ENCODE measurements at regions not wholly inside any gene's neighbourhood (a gene's known extent, or its start where the extent isn't known, plus 50 kb on each side); places are given as distances from the start of the nearest gene placed in this dataset.

DNA sequence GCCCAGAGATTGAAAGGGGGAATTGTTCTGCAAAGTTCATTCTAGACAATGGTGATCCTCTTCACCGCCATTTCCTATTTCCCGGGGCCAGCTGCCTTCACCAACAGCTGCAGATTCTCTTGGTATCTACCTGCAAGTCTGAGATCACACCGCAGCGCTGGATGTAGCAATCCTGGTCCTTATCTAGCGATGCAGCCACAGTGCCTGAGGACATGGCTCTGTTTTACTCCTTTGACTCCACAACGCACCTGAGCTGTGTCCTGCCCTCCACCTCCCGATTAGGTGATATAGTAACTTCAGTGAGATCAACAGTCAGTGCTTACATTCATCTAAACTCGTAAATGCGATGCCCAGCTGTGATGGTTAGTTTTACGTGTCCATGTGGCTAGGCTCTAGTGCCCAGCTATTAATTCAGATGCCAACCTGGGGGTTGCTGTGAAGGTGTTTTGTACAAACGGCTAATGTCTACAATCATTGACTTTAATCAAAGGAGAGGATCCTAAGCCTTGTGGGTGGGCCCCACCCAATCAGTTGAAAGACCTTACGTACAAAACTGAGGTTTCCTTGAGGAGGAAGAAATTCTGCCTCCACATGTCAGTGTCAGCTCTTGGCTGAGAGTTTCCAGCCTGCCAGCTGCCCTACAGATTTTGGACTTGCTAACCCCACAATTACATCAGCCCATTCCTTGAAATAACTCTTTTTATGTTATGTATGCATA lies 189.8 kb downstream of the SH3BP4 start:
- DNase-seq (ENCODE audit: low read depth): no peak

DNA sequence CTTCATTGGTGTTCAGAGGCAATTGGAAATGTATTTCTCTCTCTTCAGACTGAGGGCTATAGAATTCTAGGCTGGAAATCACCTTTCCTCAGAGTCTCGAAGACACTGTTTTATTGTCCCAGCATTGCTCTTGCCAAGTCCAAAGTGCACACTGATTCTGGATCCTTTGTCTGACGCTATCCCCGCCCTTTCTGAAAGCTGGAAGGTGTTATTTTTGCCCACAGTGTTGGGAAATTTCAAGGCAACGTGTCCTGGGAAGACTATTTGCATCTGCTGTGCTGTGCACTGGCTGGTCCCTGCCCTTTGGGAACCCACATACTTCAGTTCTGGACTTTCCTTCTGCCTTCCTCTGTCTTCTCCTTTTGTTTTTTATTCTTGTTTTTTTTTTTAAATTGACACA lies 190.8 kb downstream of the SH3BP4 start:
- DNase-seq (ENCODE audit: low read depth): no peak

DNA sequence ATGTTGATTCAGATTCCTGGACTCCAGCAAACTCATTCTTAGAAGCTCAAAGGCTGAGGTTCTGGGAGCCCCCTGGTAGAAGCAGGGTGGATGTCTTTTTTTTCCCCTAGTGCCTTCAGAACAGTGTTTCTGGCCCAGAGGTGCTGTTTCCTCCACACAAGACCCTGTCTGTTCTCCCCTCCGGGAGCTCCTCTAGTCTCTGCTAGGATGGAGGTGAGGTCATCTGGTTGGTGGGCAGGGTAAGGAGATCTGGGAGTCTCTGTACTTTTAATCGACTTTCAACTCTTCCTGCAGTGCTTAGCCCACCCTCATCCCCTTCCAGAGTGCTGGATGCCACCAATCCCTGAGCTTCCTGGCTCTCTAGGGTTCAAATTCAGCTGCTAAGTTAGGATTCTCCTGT lies 192.0 kb downstream of the SH3BP4 start:
- no peak for DNase-seq (ENCODE audit: low read depth)

DNA sequence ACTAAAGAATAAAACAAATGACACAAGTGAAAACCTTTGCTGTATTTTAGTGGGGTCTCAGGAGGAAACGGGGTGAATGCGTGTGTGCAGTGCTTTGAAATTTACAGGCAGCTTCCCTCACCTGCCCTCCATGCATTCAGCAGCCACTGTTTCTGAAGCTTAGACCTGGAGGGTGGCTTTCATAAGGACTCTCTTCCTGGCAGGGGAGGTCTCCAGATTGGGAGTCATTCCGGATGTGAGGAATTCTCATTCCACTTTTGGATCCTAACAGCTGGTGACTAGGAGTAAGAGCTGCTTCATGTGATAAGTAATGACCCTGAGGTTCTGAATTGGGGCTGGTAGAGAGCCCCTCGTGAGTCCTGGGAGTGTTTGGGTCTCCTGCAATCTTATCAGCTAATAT lies 192.5 kb downstream of the SH3BP4 start:
- no peak for DNase-seq (ENCODE audit: low read depth)

DNA sequence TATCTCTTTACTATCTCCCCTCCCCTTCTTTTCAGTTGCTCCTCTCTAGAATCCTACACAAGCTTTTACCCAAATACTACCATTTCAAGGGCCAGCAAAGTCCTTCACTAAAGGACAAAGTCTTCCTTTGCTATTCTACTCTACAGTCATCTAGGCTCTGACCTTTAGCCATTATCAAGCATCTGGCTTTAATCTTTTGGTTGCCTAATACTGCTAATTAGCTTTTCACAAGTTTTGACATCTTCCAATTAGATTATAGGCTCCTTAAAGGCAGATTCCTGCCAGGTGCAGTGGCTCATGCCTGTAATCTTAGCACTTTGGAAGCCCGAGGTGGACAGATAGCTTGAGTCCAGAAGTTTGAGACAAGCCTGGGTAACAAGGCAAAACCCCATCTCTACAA lies 194.4 kb downstream of the SH3BP4 start:
- DNase-seq (ENCODE audit: low read depth): no peak

DNA sequence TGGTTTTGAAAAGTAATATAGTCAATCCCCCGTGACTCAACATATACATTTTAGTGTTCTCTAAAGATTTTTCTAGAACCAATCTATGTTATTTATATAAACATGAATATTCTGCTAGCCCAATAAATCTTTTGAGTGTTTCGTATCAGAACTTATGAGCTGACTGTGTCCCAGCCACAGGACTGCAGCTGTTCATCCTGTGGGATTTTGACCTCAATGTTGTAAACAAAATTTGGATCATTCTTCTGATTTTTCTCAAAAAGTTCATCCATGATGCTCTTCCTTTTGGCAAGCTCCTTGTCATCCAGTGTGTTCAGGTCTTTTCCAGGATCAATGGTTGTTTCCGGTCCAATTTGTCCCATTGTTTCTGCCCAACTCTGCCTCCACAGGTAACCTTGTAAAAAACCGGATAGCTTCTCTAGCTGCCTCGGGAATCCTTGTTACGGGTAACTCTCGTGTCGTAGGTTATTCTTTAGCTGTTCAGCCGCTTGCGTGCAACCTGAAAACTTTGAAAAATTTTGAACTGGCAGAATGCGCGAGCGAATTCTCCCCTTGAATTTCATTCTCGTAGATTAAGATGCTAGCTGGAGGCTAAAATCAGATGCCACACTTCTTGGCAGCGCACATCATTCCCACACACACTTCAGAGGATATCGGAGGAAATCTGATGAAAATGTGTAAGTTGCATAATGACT lies 195.2 kb downstream of the SH3BP4 start:
- no peak for DNase-seq (ENCODE audit: low read depth)

DNA sequence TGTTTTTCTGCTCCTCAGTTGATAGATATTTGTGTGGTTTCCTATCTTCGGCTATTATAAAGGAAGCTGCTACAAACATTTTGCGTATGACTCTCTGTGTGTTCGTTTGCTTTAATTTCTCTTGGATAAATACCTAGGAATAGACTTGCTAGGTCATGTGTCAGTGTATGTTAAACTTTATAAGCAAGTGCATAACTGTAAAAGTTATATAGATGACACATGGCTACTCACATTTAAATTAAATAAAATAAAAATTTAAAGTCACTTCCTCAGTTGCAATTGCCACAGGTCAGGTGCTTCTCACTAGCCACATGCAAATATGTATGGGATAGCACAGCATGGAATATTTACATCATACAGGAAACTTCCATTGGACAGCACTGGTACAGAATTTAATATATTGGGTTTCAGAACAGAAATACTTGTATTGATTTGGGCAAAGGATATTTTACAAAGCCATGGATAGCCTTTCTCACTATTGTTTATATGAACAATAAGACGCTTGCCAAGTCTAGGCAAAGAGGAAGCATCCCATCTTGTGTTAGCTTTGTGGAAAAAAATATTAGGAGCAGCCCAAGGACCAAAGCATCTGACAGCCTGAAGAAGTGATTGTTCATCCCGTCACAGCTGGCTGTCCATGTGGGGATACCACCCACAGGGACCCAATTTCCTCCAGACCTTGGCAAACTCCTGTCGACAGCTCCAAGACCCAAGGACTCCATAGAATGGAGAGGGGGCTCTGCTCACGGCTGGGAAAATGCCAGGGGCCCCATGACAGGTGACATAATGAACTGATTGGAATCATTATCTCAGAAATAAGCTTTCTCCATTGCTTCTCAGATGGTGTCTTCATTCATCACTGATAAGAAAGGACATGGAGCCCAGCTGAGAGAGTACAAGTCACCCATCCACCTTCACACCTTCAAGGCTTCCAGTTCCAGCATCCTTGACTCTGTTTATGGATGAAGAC lies 196.7 kb downstream of the SH3BP4 start:
- DNase-seq (ENCODE audit: low read depth): no peak

DNA sequence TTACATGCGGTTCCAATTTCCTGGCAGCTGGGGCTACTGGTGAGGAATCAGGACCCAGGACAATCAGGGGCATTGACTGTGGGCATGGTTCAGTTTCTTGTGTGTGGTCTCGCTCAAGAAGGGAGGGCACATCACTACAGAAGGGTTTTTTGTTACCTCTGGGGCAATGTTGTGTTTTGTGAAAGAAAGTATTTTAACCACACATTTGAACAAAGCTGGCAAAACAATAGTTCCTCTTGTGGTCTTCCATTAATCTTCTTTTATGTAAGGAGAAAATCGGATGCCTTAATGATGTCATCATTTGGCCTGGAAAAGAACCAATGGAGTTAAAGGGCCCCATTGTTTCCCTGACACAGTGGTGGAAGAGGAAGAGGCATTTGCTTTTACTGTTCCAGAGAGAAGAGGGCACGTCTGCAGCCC lies 197.4 kb downstream of the SH3BP4 start:
- no peak for DNase-seq (ENCODE audit: low read depth)

DNA sequence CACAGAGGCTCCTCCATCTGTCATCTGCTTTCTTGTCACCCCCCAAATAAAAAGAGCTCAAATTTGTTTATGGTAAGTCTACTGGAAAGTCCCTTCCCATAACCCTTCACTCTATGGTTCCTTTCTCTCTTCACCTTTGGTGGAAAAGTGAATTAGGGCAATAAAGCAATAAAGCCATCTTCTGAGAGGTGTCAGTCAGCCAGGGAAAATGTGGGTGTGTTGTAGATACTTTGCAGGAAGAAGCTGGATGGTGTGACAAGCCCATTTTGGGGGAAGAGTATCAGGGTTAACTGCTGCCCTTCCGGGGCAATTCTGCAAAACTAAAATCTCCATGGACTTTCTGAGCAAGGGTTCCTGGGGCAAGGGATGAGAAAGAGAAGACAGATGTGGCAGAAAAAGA lies 197.9 kb downstream of the SH3BP4 start:
- no peak for DNase-seq (ENCODE audit: low read depth)

DNA sequence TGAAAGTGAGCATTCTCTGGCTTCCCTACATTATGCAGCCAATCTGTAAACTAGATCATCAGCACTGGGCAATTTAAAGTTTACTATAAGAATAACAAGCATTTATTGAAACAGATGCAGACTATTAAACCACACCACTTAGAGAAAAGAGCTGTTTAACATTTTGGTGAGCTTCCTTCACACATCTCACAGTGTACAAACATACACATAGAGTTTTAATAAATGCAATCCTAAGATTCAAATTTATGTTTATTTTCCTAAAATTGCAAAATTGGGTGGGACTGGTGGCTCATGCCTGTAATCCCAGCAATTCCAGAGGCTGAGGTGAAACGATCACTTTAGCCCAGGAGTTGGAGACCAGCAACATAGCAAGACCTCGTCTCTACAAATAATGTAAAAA lies 199.3 kb downstream of the SH3BP4 start:
- DNase-seq (ENCODE audit: low read depth): no peak

DNA sequence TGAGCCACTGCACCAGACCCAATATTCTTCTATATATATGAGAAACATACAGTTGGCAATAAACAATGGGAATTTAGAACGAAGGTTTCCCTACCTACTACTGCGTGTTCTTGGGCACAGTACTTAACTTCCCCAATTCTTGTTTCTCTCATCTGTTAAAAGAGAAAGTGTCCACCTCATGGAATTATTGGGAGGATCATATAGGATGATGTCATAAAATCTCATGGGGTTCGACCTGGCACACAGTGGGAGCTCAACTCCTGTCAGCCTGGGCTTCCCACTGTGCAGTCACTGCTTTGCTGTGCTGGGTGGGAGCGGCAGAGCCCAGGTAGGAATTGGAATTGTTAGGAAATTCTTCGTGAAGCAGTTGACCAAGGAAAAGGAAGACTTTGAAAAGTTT lies 203.3 kb downstream of the SH3BP4 start:
- no peak for DNase-seq (ENCODE audit: low read depth)

DNA sequence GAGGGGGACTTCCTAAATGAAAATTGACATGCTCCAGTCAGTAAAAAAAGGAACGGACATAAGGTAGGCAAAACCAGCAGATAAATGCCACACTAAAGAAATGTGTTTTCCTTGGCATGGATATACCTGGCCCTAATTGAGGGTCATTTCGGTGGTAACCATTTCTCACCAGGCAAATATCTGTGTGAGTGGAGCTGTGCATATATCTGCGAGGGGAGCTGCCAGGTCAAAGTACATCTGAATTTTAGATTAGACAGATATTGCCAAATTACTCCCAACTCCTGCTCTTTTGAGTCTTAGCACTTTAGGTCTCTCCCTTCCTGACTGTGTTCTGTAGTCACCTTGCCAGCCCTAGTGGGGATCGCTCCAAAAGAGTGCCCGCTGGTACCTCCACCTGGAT lies 204.2 kb downstream of the SH3BP4 start:
- DNase-seq (ENCODE audit: low read depth): no peak

DNA sequence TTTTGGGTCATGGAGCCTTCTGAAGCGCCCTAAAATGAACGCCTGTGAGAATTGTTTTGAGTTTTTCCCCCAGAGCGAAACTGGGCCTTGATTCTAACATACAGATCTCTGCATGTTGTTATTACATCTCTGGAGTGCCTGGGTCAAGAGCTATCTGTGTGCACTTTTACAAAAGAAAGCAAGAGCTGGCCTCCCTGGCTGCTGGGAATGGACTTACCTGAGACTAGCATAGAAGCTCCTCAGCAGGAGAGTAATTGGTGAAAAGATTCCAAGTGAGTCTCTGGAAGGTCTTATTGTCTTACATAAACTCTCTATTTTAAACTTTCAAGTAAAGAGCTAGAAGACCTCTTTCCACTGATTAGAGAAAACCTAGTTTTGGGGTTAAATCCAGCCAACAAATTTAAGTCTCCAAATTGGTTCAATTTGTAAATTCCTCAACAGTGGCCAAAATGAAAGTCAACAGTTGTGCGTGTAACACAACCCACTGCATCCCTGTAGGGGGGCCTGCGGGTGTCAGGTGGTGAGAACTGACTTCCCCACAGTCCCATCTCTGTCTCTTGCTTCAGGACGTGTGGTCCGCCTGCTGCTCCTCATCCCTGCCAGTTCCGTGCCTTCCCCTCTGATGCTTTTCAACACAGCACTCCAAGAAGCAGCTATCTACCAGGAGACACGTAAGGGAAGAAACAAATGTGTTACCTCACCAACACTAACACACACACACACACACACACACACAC lies 206.1 kb downstream of the SH3BP4 start:
- DNase-seq (ENCODE audit: low read depth): no peak

DNA sequence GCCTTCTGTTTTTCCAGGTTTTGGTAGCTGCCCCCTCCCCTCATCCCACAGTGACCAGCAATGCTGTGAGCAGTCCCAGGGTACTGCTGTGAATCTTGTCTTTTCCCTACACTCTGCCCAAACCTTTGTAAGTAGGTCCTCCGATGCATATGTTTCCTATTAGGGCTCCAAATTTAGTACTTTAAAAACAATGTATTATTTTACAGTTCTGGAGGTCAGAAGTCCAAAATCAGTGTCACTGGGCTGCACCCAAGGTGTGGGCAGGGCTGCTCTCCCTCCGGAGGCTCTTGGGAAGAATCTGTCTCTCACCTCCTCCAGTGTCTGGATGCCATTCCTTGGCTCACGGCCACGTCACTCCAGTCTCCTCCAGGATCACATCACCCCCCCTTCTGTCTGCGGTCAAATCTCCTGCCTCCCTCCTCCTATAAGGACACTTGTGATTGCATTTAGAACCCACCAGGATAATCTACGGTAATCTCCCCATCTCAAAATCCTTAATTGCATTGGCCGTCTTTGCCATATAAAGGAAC lies 208.5 kb downstream of the SH3BP4 start:
- DNase-seq (ENCODE audit: low read depth): no peak

DNA sequence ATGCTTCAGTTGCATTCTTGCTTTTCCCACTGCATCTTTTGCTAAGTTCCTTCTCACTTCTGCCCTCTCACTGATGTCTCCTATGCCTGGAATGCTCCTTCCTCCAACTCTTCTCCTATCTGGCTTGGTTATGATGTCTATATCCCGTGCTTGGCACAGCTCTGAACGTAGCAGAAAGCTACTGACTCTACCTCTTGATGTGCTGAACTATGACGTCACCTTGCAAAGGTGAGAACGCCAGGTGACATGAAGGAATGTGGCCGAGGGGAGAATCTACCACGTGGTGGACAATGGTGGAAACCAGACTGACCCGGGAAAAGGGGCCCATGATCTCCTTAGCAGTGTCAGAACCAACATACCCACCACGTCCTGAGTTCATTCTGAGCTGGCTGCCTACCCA lies 209.7 kb downstream of the SH3BP4 start:
- DNase-seq (ENCODE audit: low read depth): no peak

DNA sequence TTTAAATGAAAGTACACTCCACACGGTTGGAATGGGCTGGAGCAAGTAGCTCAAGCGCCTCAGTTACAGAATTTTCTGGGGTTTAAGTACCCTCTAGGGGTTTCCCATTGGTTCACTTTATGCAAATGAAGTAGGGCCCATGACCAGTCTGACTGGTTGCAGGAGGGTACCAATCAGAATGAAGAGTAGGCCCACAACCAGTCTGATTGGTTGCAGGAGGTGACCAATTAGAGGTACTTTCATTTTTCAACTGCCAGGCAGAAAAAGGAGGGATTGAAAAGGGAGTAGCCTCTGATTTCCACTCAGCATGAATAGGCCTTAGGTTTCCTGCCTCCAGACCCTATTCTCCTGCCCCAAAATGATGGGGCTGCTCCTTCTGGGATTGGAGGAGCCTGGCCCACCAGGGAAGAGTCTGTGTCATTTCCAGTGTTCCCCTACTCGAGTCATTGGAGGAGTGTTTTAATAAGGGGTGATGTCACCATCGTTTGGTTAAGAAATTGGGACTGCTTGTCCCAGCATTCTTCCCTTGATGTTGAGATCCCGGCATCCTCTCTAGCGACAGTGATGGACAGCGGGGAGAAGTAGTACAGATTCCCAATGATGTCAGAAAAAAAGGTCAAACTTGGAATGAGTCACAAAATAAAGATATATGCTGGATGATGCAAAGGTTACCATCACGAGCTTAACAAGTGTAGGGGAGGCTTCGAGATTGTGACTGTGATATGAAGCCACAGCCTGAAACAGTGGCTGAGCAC lies 210.4 kb downstream of the SH3BP4 start:
- no peak for DNase-seq (ENCODE audit: low read depth)

DNA sequence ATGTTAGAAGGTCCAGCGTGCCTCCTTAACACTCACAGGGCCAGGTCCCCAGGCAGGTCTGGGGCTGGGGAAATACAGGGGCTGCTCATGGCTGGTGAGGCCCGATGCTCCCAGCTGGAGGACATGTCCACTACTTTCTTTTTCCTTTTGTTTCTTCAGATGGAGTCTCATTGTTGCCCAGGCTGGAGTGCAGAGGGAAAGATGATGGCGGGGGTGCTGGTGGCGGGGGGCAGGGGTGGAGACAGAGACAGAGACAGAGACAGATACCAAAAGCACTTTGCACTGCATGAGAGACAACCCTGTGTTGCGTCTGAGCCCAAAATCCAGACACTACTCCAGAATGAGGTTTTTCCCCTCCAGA lies 211.0 kb downstream of the SH3BP4 start:
- DNase-seq (ENCODE audit: low read depth): no peak

DNA sequence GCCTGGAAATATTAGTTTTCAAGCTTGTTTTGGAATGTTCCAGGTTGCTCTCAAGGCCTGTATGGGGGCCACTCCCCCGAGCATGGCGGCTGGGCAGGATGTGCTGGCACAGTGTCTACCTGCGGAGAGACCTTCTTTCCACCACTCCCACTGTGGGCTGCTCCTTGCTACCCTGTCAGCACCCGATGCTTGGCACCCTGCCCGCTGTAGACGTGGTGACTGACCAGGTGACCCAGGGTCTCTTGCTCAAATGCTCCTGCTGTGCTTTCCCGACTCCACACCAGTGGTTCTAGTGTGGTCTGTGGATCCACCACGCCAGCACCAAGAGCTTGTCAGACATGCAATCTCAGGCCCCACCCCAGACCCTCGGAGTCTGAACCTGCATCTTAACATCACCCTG lies 213.3 kb downstream of the SH3BP4 start:
- DNase-seq (ENCODE audit: low read depth): no peak

DNA sequence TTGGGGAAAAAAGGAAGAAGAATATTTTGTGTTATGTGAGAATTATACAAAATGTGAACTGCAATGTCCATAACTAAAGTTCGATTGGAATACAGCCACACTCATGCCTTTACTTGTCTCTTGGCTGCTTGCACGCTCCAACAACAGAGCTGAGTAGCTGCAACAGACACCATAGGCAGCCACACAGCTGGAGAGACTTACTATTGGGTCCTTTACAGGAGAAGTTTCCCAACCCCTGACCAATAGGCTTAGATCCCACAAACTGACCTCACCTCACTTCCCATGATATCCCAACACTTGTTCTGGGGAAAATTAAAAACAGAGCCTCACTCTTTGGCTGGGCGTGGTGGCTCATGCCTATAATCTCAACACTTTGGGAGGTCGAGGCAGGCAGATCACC lies 213.8 kb downstream of the SH3BP4 start:
- DNase-seq (ENCODE audit: low read depth): no peak

DNA sequence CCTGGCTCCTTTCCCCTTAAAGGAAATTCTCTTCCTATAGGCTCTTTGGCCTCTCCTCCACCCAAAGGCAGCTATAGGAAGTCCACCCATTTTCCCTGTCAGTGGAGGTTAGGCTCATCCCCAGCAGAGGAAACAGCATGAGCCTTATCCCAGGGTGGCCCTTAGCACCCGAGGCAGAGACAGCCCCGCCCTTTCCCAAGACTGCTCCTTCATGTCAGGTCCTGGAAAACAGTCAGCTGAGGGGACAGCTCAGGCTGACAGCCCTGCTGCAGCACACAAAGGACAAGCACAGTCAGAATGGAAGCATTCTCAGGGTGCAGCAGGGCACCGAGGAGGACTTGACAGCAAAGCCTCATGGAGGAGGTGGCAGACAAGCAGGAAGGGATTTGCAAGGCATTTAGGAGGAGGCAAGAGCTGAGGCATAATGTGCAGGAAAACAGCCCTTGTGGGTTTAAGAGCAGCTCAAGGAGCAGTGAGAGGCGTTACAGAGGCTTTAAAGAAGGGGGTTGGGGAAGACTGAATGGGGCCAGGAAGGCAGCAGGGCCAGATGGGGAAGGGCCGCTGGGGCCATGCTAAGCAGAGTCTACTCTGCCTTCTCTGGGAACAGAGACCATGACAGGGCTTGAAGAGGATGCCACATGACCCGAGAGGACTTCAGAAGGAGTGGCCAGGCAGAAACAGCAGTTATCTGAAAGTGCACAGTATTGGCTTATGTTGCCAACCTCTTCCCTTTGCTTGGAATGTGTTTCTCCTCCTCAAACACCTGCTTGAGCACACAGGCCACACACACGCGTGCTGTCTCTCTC lies 216.6 kb downstream of the SH3BP4 start:
- DNase-seq (ENCODE audit: low read depth): no peak
